ENCODE measurements at regions not wholly inside any gene's neighbourhood (a gene's known extent, or its start where the extent isn't known, plus 50 kb on each side); places are given as distances from the start of the nearest gene placed in this dataset.

DNA sequence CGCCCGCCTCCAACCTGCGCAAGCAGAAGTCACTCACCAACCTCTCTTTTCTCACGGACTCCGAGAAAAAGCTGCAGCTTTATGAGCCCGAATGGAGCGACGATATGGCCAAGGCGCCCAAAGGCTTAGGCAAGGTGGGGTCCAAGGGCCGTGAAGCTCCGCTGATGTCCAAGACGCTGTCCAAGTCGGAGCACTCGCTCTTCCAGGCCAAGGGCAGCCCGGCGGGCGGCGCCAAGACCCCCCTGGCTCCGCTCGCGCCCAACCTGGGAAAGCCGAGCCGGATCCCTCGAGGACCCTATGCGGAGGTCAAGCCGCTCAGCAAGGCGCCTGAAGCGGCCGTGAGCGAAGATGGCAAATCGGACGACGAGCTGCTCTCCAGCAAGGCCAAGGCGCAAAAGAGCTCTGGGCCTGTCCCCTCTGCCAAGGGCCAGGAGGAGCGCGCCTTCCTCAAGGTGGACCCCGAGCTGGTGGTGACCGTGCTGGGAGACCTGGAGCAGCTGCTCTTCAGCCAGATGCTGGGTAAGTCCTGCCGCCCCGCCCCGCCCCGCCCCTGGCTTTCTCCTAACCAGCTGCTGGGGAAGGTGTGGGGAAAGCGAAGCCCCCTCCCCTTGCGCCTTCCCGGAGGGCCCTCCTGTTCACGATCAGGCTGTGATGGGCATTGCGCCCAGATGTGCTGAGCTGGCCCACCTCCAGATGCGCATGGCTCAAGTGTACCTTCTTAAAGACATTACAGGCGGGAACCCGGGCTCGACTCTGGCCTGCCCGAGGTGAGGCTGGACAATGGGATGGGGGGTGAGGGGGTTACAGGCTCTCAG lies 110.2 kb downstream of the NAV1 start:
- TF ChIP-seq, protein P1, sequence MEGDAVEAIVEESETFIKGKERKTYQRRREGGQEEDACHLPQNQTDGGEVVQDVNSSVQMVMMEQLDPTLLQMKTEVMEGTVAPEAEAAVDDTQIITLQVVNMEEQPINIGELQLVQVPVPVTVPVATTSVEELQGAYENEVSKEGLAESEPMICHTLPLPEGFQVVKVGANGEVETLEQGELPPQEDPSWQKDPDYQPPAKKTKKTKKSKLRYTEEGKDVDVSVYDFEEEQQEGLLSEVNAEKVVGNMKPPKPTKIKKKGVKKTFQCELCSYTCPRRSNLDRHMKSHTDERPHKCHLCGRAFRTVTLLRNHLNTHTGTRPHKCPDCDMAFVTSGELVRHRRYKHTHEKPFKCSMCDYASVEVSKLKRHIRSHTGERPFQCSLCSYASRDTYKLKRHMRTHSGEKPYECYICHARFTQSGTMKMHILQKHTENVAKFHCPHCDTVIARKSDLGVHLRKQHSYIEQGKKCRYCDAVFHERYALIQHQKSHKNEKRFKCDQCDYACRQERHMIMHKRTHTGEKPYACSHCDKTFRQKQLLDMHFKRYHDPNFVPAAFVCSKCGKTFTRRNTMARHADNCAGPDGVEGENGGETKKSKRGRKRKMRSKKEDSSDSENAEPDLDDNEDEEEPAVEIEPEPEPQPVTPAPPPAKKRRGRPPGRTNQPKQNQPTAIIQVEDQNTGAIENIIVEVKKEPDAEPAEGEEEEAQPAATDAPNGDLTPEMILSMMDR (conservative IDR thresholded peaks at IDR 0.05; ENCODE audit: low read length) = no peak
- TF ChIP-seq EZH2phosphoT487 (IDR thresholded peaks at IDR 0.05; ENCODE audit: borderline replicate concordance, low read depth, low read length) = no peak

All from OCI-LY7 (cell line).